WTC11 (cell line): ENCODE measurements at regions not wholly inside any gene's neighbourhood (a gene's known extent, or its start where the extent isn't known, plus 50 kb on each side); places are given as distances from the start of the nearest gene placed in this dataset.
A peak's percentile ranks its signal among the peaks of the same experiment; 100 is the strongest.

Experiments
- ATAC-seq: fragments of 200-7000 bp; cut with Tn5 transposase; 2 replicates; pipeline ENCODE4 v1.10.0; 2021; ENCODE audit warnings: mild to moderate bottlenecking, moderate library complexity
- CTCF ChIA-PET: fragments of 300-600 bp; sonication (Branson Sonifier 250); formaldehyde crosslinking; loops from one replicate; lab custom pipeline; 2021; ENCODE audit warnings: antibody characterized with exemption; lab: Charles Lee
- POLR2A ChIA-PET: fragments of 350-600 bp; sonication (Branson Sonifier 250); formaldehyde crosslinking; loops from one replicate; lab custom pipeline; 2021; ENCODE audit warnings: antibody characterized with exemption; lab: Charles Lee
- DNase-seq: peaks from one replicate; pipeline ENCODE4 v3.0.0; 2021; ENCODE audit warnings: low spot score
- H3K27ac Mint-ChIP-seq: 2 replicates; pipeline ENCODE4 v1.8.0; 2021; ENCODE audit warnings: mixed read lengths
- H3K27me3 Mint-ChIP-seq: 2 replicates; pipeline ENCODE4 v1.8.0; 2021; ENCODE audit warnings: low read depth, mild to moderate bottlenecking, moderate library complexity, mixed read lengths
- H3K36me3 Mint-ChIP-seq: 2 replicates; pipeline ENCODE4 v1.8.0; 2021; ENCODE audit warnings: mixed read lengths
- H3K4me1 Mint-ChIP-seq: 2 replicates; pipeline ENCODE4 v1.8.0; 2022; ENCODE audit warnings: mixed read lengths
- H3K4me3 Mint-ChIP-seq: 2 replicates; pipeline ENCODE4 v1.8.0; 2021; ENCODE audit warnings: mild to moderate bottlenecking, moderate library complexity, mixed read lengths
- H3K9me3 Mint-ChIP-seq: 2 replicates; pipeline ENCODE4 v1.8.0; 2021; ENCODE audit warnings: mixed read lengths
- ATF3 ChIP-seq: sonication (generic); formaldehyde crosslinking; conservative IDR thresholded peaks from 2 replicates; pipeline ENCODE4 v1.8.1; 2022; ENCODE audit warnings: mild to moderate bottlenecking, missing genetic modification reagents
- CREM ChIP-seq: sonication (generic); formaldehyde crosslinking; IDR thresholded peaks from 2 replicates; pipeline ENCODE4 v1.8.1; 2022; ENCODE audit warnings: mild to moderate bottlenecking, missing genetic modification reagents, moderate library complexity
- EMX1 ChIP-seq: fragments of 250-450 bp; sonication (Bioruptor Pico); IDR thresholded peaks from 2 replicates; pipeline ENCODE4 v1.8.0; 2021; ENCODE audit warnings: mild to moderate bottlenecking
- ERG ChIP-seq: fragments of 250-450 bp; sonication (Bioruptor Pico); IDR thresholded peaks from 2 replicates; pipeline ENCODE4 v1.8.0; 2021; ENCODE audit warnings: mild to moderate bottlenecking
- ETV6 ChIP-seq: sonication (generic); formaldehyde crosslinking; IDR thresholded peaks from 2 replicates; pipeline ENCODE4 v1.8.1; 2022; ENCODE audit warnings: mild to moderate bottlenecking, missing genetic modification reagents
- NFATC4 ChIP-seq: fragments of 250-450 bp; sonication (Bioruptor Pico); IDR thresholded peaks from 2 replicates; pipeline ENCODE4 v1.9.0; 2021; ENCODE audit warnings: mild to moderate bottlenecking
- NFYB ChIP-seq: sonication (generic); formaldehyde crosslinking; conservative IDR thresholded peaks from 2 replicates; pipeline ENCODE4 v1.8.0; 2022; ENCODE audit warnings: low read depth, missing genetic modification reagents
- PRDM15 ChIP-seq: sonication (generic); formaldehyde crosslinking; IDR thresholded peaks from 2 replicates; pipeline ENCODE4 v1.8.0; 2022; ENCODE audit warnings: missing genetic modification reagents
- PREB ChIP-seq: sonication (generic); formaldehyde crosslinking; IDR thresholded peaks from 2 replicates; pipeline ENCODE4 v1.8.1; 2022; ENCODE audit warnings: mild to moderate bottlenecking, missing genetic modification reagents, moderate library complexity, borderline replicate concordance
- PRRX2 ChIP-seq: fragments of 250-450 bp; sonication (Bioruptor Pico); IDR thresholded peaks from 2 replicates; pipeline ENCODE4 v1.8.0; 2021; ENCODE audit warnings: mild to moderate bottlenecking
- RORB ChIP-seq: fragments of 250-450 bp; sonication (Bioruptor Pico); IDR thresholded peaks from 2 replicates; pipeline ENCODE4 v1.9.0; 2021; ENCODE audit warnings: mild to moderate bottlenecking
- SP1 ChIP-seq: sonication (generic); formaldehyde crosslinking; conservative IDR thresholded peaks from 2 replicates; pipeline ENCODE4 v1.8.1; 2022; ENCODE audit warnings: missing genetic modification reagents
- TEAD1 ChIP-seq: sonication (generic); formaldehyde crosslinking; IDR thresholded peaks from 2 replicates; pipeline ENCODE4 v1.8.0; 2022; ENCODE audit warnings: mild to moderate bottlenecking, missing genetic modification reagents
- ZNF138 ChIP-seq: sonication (generic); formaldehyde crosslinking; conservative IDR thresholded peaks from 2 replicates; pipeline ENCODE4 v1.8.1; 2022; ENCODE audit warnings: mild to moderate bottlenecking, moderate library complexity, missing genetic modification reagents
- ZNF232 ChIP-seq: sonication (generic); formaldehyde crosslinking; IDR thresholded peaks from 2 replicates; pipeline ENCODE4 v1.8.0; 2022; ENCODE audit warnings: mild to moderate bottlenecking, missing genetic modification reagents
- ZNF263 ChIP-seq: sonication (generic); formaldehyde crosslinking; IDR thresholded peaks from 2 replicates; pipeline ENCODE4 v1.8.1; 2022; ENCODE audit warnings: low read depth, mild to moderate bottlenecking, moderate library complexity, missing genetic modification reagents
- ZNF423 ChIP-seq: fragments of 250-450 bp; sonication (Bioruptor Pico); IDR thresholded peaks from 2 replicates; pipeline ENCODE4 v2.1.2; 2022; ENCODE audit warnings: mild to moderate bottlenecking, moderate library complexity
- ZNF512 ChIP-seq: sonication (generic); formaldehyde crosslinking; IDR thresholded peaks from 2 replicates; pipeline ENCODE4 v1.8.1; 2022; ENCODE audit warnings: missing genetic modification reagents, borderline replicate concordance
- ZNF532 ChIP-seq: fragments of 250-450 bp; sonication (Bioruptor Pico); IDR thresholded peaks from 2 replicates; pipeline ENCODE4 v1.9.0; 2021; ENCODE audit warnings: mild to moderate bottlenecking, borderline replicate concordance
- ZNF671 ChIP-seq: fragments of 250-450 bp; sonication (Bioruptor Pico); IDR thresholded peaks from 2 replicates; pipeline ENCODE4 v1.8.0; 2021; ENCODE audit warnings: mild to moderate bottlenecking

GRCh38 chrX:771536-771935 lies 140.9 kb downstream of the SHOX start:
- H3K4me1 Mint-ChIP-seq, result peaks cover 36% of the 10 kb centered on the region
- H3K36me3 Mint-ChIP-seq, result no peaks in the 10 kb centered on the region
- no peak overlapping the region for H3K4me3 Mint-ChIP-seq
- ChIA-PET CTCF (no interaction called here), POLR2A (no interaction called here)
- H3K9me3 Mint-ChIP-seq, result no peaks in the 10 kb centered on the region
- H3K27me3 Mint-ChIP-seq, result no peaks in the 10 kb centered on the region; the same call in none of the 2 replicates
- no peak for TF ChIP-seq RORB (CRISPR knock-in tag)
- TF ChIP-seq ERG (CRISPR knock-in tag), result no peak
- no peak for TF ChIP-seq ZNF263
- ATAC-seq (no peak), DNase-seq (no peak)
- H3K27ac Mint-ChIP-seq, result no peak overlapping the region

- Mint-ChIP-seq H3K27ac (no peak overlapping the region), H3K4me1 (peaks cover 31% of the 10 kb centered on the region), H3K36me3 (no peaks in the 10 kb centered on the region), H3K27me3 (no peaks in the 10 kb centered on the region; the same call in 1 of the 2 replicates), H3K9me3 (no peaks in the 10 kb centered on the region), H3K4me3 (no peak overlapping the region)
- peak; percentile 55; the same call in 1 of the 2 replicates for TF ChIP-seq ZNF232 (CRISPR knock-in tag)
- 0 out of 2 replicates have a peak, but pooled peaks have one; percentile 34 for TF ChIP-seq ETV6 (CRISPR knock-in tag)
- TF ChIP-seq ZNF138, result no peak
- 0 out of 2 replicates have a peak, but pooled peaks have one; percentile 63 for TF ChIP-seq ZNF512 (CRISPR knock-in tag)
- CTCF ChIA-PET, result no interaction called here
- DNase-seq (peak; percentile 58), ATAC-seq (peak; percentile 95)
- POLR2A ChIA-PET, result no interaction called here
Observed at GRCh38 chrX:769796-770195, 139.2 kb downstream of the SHOX start.

GRCh38 chrX:768596-768995 lies 138.0 kb downstream of the SHOX start:
- ChIA-PET CTCF (no interaction called here), POLR2A (no interaction called here)
- Mint-ChIP-seq H3K36me3 (no peaks in the 10 kb centered on the region), H3K4me3 (no peak overlapping the region), H3K4me1 (peaks cover 31% of the 10 kb centered on the region), H3K27me3 (no peaks in the 10 kb centered on the region; the same call in 1 of the 2 replicates), H3K9me3 (no peaks in the 10 kb centered on the region), H3K27ac (no peak overlapping the region)
- DNase-seq (no peak), ATAC-seq (no peak)
- TF ChIP-seq ATF3 (CRISPR knock-in tag) (no peak), PREB (CRISPR knock-in tag) (no peak), NFYB (CRISPR knock-in tag) (no peak), TEAD1 (CRISPR knock-in tag) (no peak), CREM (no peak), EMX1 (CRISPR knock-in tag) (no peak), SP1 (CRISPR knock-in tag) (no peak), ERG (CRISPR knock-in tag) (no peak), ZNF671 (CRISPR knock-in tag) (no peak), ZNF532 (CRISPR knock-in tag) (no peak), PRDM15 (CRISPR knock-in tag) (no peak), NFATC4 (CRISPR knock-in tag) (no peak), PRRX2 (CRISPR knock-in tag) (no peak), ZNF423 (CRISPR knock-in tag) (no peak)
